Neuron (in vitro differentiated cells): ENCODE measurements at regions not wholly inside any gene's neighbourhood (a gene's known extent, or its start where the extent isn't known, plus 50 kb on each side); places are given as distances from the start of the nearest gene placed in this dataset.
"Not testable (repeated sequence)": the region's sequence is repeated elsewhere in the genome, so short reads cannot be mapped to it uniquely, and the experiment has no call there.

Experiments
- H2AFZ ChIP-seq: one replicate; pipeline ENCODE4 v1.6.1; 2013; ENCODE audit warnings: low read depth, mild to moderate bottlenecking, inconsistent platforms, low read length, moderate library complexity
- H3K27me3 ChIP-seq: one replicate; pipeline ENCODE4 v1.6.1; 2013; ENCODE audit warnings: low read length; ENCODE audit not compliant: insufficient read depth
- H3K36me3 ChIP-seq: one replicate; pipeline ENCODE4 v1.6.1; 2013; ENCODE audit warnings: low read length; ENCODE audit not compliant: insufficient read depth
- H3K4me1 ChIP-seq: one replicate; pipeline ENCODE4 v1.6.1; 2013; ENCODE audit warnings: low read length; ENCODE audit not compliant: insufficient read depth
- H3K4me3 ChIP-seq: 2 replicates; pipeline ENCODE4 v1.5.1; 2013; ENCODE audit warnings: mild to moderate bottlenecking, low read length, moderate library complexity
- H3K9me3 ChIP-seq: one replicate; pipeline ENCODE4 v1.6.1; 2013; ENCODE audit warnings: low read length

- H3K36me3 ChIP-seq, result no peaks in the 10 kb centered on the region
- H3K9me3 ChIP-seq, result no peaks in the 10 kb centered on the region
- no peak overlapping the region for H2AFZ ChIP-seq
- H3K27me3 ChIP-seq, result no peaks in the 10 kb centered on the region
- no peak overlapping the region for H3K4me3 ChIP-seq
- no peaks in the 10 kb centered on the region for H3K4me1 ChIP-seq
These were observed 803.1 kb downstream of the IGSF11 start for GRCh38 chr3:118231578-118231977.

- H2AFZ ChIP-seq, result no peak overlapping the region
- no peaks in the 10 kb centered on the region for H3K36me3 ChIP-seq
- H3K9me3 ChIP-seq, result no peaks in the 10 kb centered on the region
- no peak overlapping the region for H3K4me3 ChIP-seq
- H3K27me3 ChIP-seq, result no peaks in the 10 kb centered on the region
- H3K4me1 ChIP-seq, result no peaks in the 10 kb centered on the region
These were observed 795.4 kb downstream of the IGSF11 start for GRCh38 chr3:118239253-118239652.

- no peaks in the 10 kb centered on the region for H3K27me3 ChIP-seq
These were observed 789.9 kb downstream of the IGSF11 start for GRCh38 chr3:118244761-118245160.

DNA sequence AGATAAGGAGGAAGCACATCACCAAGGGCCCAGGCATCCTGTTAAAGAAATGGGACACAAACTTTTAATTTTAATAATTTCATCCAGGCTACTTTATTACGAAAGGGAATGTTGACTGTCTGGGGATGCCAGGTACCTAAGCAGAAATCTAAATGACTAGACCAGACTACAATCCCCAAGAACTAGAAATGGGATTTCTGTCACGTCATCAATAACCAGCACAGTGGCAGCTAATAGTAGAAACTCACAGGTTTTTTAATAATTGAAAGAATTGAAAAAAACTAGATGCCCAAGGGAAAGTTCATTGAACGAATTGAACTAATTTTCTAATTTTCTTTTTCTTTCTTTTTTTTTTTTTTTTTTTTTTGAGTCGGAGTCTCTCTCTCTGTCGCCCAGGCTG lies 789.3 kb downstream of the IGSF11 start:
- no peak overlapping the region for H3K4me3 ChIP-seq
- H3K9me3 ChIP-seq, result no peaks in the 10 kb centered on the region
- no peaks in the 10 kb centered on the region for H3K27me3 ChIP-seq
- H3K36me3 ChIP-seq, result no peaks in the 10 kb centered on the region
- no peaks in the 10 kb centered on the region for H3K4me1 ChIP-seq
- no peak overlapping the region for H2AFZ ChIP-seq

More at GRCh38 chr3:118244761-118245160, 789.9 kb downstream of the IGSF11 start:
- Histone ChIP-seq H3K9me3 (no peaks in the 10 kb centered on the region), H3K36me3 (no peaks in the 10 kb centered on the region), H2AFZ (no peak overlapping the region), H3K4me3 (no peak overlapping the region), H3K4me1 (no peaks in the 10 kb centered on the region)

DNA sequence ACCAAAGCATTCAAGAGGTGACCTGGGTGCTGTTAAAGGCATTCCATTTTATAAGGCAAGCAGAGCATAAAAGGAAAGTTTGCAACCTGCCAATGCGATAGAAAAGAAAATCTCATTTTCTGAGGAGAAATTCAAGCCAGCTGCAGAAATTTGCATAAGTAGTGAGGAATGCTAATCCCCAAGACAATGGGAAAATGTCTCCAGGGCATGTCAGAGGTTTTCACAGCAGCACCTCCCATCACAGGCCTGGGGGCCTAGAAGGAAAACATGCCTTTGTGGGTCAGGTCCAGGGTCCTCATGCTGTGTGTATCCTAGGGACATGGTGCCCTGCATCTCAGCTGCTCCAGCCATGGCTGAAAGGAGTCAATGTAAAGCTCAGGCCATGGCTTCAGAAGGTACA lies 775.8 kb downstream of the IGSF11 start:
- H3K27me3 ChIP-seq, H3K4me3 ChIP-seq, H3K36me3 ChIP-seq, H2AFZ ChIP-seq, H3K4me1 ChIP-seq, H3K9me3 ChIP-seq: not testable (repeated sequence)

GRCh38 chr3:118262800-118263402 lies 771.7 kb downstream of the IGSF11 start:
- H3K4me1 ChIP-seq, result no peaks in the 10 kb centered on the region
- no peaks in the 10 kb centered on the region for H3K36me3 ChIP-seq
- no peak overlapping the region for H2AFZ ChIP-seq
- H3K9me3 ChIP-seq, result no peaks in the 10 kb centered on the region
- H3K4me3 ChIP-seq, result no peak overlapping the region
- H3K27me3 ChIP-seq, result no peaks in the 10 kb centered on the region

- Histone ChIP-seq H3K27me3 (no peaks in the 10 kb centered on the region), H2AFZ (no peak overlapping the region), H3K4me3 (no peak overlapping the region), H3K4me1 (no peaks in the 10 kb centered on the region), H3K36me3 (no peaks in the 10 kb centered on the region), H3K9me3 (no peaks in the 10 kb centered on the region)
These were observed 767.1 kb downstream of the IGSF11 start for GRCh38 chr3:118267588-118267987.

- no peaks in the 10 kb centered on the region for H3K4me1 ChIP-seq
- no peaks in the 10 kb centered on the region for H3K36me3 ChIP-seq
- H3K27me3 ChIP-seq, result no peaks in the 10 kb centered on the region
- H3K4me3 ChIP-seq, result no peak overlapping the region
- no peak overlapping the region for H2AFZ ChIP-seq
- H3K9me3 ChIP-seq, result no peaks in the 10 kb centered on the region
These were observed 765.0 kb downstream of the IGSF11 start for GRCh38 chr3:118269537-118270125.

DNA sequence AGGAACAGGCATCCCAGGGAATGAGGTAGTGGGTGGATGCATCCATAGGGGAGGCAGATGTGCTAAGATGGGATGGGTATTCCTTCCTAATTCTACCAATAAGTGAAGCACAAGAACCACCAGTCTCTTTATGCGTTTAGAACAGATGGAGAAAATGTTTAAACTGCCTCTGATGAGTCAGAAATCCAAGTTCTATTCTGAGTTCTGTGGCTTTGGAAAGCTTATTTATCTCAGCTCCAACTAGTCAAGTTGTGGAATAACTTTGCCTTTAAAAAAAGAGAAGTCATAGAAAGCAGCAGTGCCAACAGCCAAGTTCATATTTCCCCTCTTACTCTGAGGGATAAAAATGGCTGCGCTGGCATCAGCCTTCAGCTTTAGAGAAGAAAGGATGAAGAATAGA lies 761.7 kb downstream of the IGSF11 start:
- Histone ChIP-seq H3K27me3 (no peaks in the 10 kb centered on the region), H3K36me3 (no peaks in the 10 kb centered on the region), H3K4me3 (no peak overlapping the region), H3K4me1 (no peaks in the 10 kb centered on the region), H3K9me3 (no peaks in the 10 kb centered on the region), H2AFZ (no peak overlapping the region)

GRCh38 chr3:118277814-118278213 lies 756.8 kb downstream of the IGSF11 start:
- Histone ChIP-seq H3K27me3 (no peaks in the 10 kb centered on the region), H2AFZ (no peak overlapping the region), H3K4me1 (no peaks in the 10 kb centered on the region), H3K4me3 (no peak overlapping the region), H3K36me3 (no peaks in the 10 kb centered on the region), H3K9me3 (no peaks in the 10 kb centered on the region)

DNA sequence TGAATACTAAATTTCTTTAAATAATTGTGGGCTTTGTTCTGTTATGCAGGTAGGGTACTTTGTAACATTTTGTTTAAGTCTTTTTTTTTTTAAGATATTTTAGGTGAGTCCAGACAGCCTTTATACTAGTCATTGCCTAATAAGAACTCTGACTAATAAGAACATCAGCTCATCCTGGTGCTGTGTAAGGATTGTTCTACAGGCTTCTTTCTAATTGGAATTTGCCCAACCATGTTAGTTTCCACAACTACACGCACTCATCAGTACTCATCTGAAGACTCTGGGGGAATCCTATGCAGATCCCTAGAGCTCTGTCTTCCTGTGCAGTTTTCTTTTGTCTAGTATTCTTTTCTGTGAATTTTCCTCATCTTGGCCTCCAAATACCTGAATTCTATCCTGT lies 741.8 kb downstream of the IGSF11 start:
- Histone ChIP-seq H3K27me3 (no peaks in the 10 kb centered on the region), H2AFZ (no peak overlapping the region), H3K36me3 (no peaks in the 10 kb centered on the region), H3K9me3 (no peaks in the 10 kb centered on the region), H3K4me1 (no peaks in the 10 kb centered on the region), H3K4me3 (no peak overlapping the region)

GRCh38 chr3:118298133-118298532 lies 736.5 kb downstream of the IGSF11 start:
- Histone ChIP-seq H2AFZ (no peak overlapping the region), H3K4me3 (no peak overlapping the region), H3K9me3 (no peaks in the 10 kb centered on the region), H3K4me1 (no peaks in the 10 kb centered on the region), H3K36me3 (no peaks in the 10 kb centered on the region), H3K27me3 (no peaks in the 10 kb centered on the region)

DNA sequence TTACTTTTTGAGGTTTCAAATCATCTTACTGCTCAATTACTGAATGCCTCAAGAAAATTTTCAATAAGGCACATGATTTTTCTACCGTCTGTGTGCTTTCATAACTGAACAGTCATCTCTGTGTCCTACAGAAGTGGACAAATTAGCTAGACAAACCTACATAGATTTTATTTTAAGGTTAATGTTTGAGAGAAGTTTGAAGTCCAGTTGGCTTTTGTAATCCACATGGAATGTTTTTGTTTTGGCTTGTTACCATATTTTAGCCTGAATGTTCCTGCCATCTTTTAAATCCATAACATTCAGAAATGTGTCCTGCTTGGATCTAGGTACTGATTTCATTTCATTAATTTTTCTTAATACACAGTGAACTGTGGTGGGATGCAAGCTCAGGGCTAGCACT lies 730.1 kb downstream of the IGSF11 start:
- Histone ChIP-seq H3K36me3 (no peaks in the 10 kb centered on the region), H3K4me1 (no peaks in the 10 kb centered on the region), H3K27me3 (no peaks in the 10 kb centered on the region), H3K4me3 (no peak overlapping the region), H2AFZ (no peak overlapping the region), H3K9me3 (no peaks in the 10 kb centered on the region)

GRCh38 chr3:118332699-118333098 lies 701.9 kb downstream of the IGSF11 start:
- Histone ChIP-seq H3K27me3 (no peaks in the 10 kb centered on the region), H3K4me3 (no peak overlapping the region), H3K36me3 (no peaks in the 10 kb centered on the region), H2AFZ (no peak overlapping the region), H3K4me1 (no peaks in the 10 kb centered on the region), H3K9me3 (no peaks in the 10 kb centered on the region)
